Ammon's horn (tissue), 1 donor: ENCODE measurements at regions not wholly inside any gene's neighbourhood (a gene's known extent, or its start where the extent isn't known, plus 50 kb on each side); places are given as distances from the start of the nearest gene placed in this dataset.

Source experiments
- DNase-seq: peaks from one replicate; pipeline ENCODE4 v3.0.0-alpha.2; 2016; ENCODE audit warnings: low spot score

GRCh38 chr7:52146871-52147634 lies 830.4 kb upstream of the COBL start:
- DNase-seq, result no peak

GRCh38 chr7:52143219-52143618 lies 826.6 kb upstream of the COBL start:
- DNase-seq, result no peak

- DNase-seq, result no peak
These were observed 824.2 kb upstream of the COBL start for GRCh38 chr7:52140851-52141250.

GRCh38 chr7:52135403-52135802 lies 818.8 kb upstream of the COBL start:
- DNase-seq, result no peak

GRCh38 chr7:52129278-52129677 lies 812.7 kb upstream of the COBL start:
- no peak for DNase-seq

- DNase-seq, result no peak
These were observed 804.3 kb upstream of the COBL start for GRCh38 chr7:52120912-52121311.

- no peak for DNase-seq
These were observed 802.9 kb upstream of the COBL start for GRCh38 chr7:52119537-52119936.

- DNase-seq, result no peak
These were observed 797.9 kb upstream of the COBL start for GRCh38 chr7:52114509-52114908.

- no peak for DNase-seq
These were observed 797.4 kb upstream of the COBL start for GRCh38 chr7:52114056-52114455.

GRCh38 chr7:52107355-52107754 lies 790.7 kb upstream of the COBL start:
- DNase-seq, result no peak

- DNase-seq, result no peak
These were observed 779.3 kb upstream of the COBL start for GRCh38 chr7:52095861-52096260.

- DNase-seq, result no peak
These were observed 775.4 kb upstream of the COBL start for GRCh38 chr7:52091996-52092395.

GRCh38 chr7:52091101-52091500 lies 774.5 kb upstream of the COBL start:
- no peak for DNase-seq

GRCh38 chr7:52088008-52088901 lies 771.6 kb upstream of the COBL start:
- DNase-seq, result peak; percentile 12

- no peak for DNase-seq
These were observed 769.0 kb upstream of the COBL start for GRCh38 chr7:52085610-52086009.

GRCh38 chr7:52080493-52080892 lies 763.9 kb upstream of the COBL start:
- no peak for DNase-seq

- no peak for DNase-seq
These were observed 763.1 kb upstream of the COBL start for GRCh38 chr7:52079726-52080125.

GRCh38 chr7:52077571-52077970 lies 761.0 kb upstream of the COBL start:
- no peak for DNase-seq

- no peak for DNase-seq
These were observed 758.3 kb upstream of the COBL start for GRCh38 chr7:52074912-52075311.

GRCh38 chr7:52074071-52074470 lies 757.5 kb upstream of the COBL start:
- no peak for DNase-seq

GRCh38 chr7:52071744-52072143 lies 755.1 kb upstream of the COBL start:
- no peak for DNase-seq

- no peak for DNase-seq
These were observed 747.9 kb upstream of the COBL start for GRCh38 chr7:52064493-52064892.

- no peak for DNase-seq
These were observed 745.1 kb upstream of the COBL start for GRCh38 chr7:52061666-52062065.
